Liver (tissue), 8 donors: ENCODE measurements at regions not wholly inside any gene's neighbourhood (a gene's known extent, or its start where the extent isn't known, plus 50 kb on each side); places are given as distances from the start of the nearest gene placed in this dataset.

Experiments used
- DNase-seq: peaks from one replicate; pipeline ENCODE4 v3.0.0-alpha.2; 2017; ENCODE audit warnings: low spot score
- H3K27ac ChIP-seq, 2 donors: one replicate each; pipeline ENCODE4 v1.7.0; 2013; ENCODE audit warnings: inconsistent platforms in 2 of 2, low read length in 2 of 2, control low read depth in 1 of 2, low read depth in 1 of 2, mild to moderate bottlenecking in 1 of 2
- H3K27me3 ChIP-seq, 4 donors: one replicate each; pipeline versions ENCODE4 v1.6.1 to v1.7.0; 2013; ENCODE audit warnings: low read length in 3 of 4, inconsistent platforms in 1 of 4, mild to moderate bottlenecking in 1 of 4, moderate library complexity in 1 of 4; ENCODE audit not compliant: control insufficient read depth in 4 of 4, insufficient read depth in 4 of 4
- H3K36me3 ChIP-seq, 4 donors: one replicate each; pipeline versions ENCODE4 v1.6.1 to v1.7.0; 2013; ENCODE audit warnings: low read length in 3 of 4, mild to moderate bottlenecking in 3 of 4, low read depth in 1 of 4, moderate library complexity in 1 of 4; ENCODE audit not compliant: control insufficient read depth in 4 of 4, insufficient read depth in 3 of 4
- H3K4me1 ChIP-seq, 4 donors: one replicate each; pipeline versions ENCODE4 v1.6.1 to v1.7.0; 2013; ENCODE audit warnings: low read length in 3 of 4, mild to moderate bottlenecking in 3 of 4, moderate library complexity in 1 of 4; ENCODE audit not compliant: control insufficient read depth in 4 of 4, insufficient read depth in 4 of 4
- H3K4me3 ChIP-seq, 3 donors: one replicate each; pipeline versions ENCODE4 v1.6.1 to v1.7.0; 2013; ENCODE audit warnings: low read length in 3 of 3, control low read depth in 1 of 3, low read depth in 1 of 3, mild to moderate bottlenecking in 1 of 3
- H3K9ac ChIP-seq, 2 donors: one replicate each; pipeline ENCODE4 v1.7.0; 2013; ENCODE audit warnings: low read length in 2 of 2, mild to moderate bottlenecking in 2 of 2, moderate library complexity in 2 of 2, control low read depth in 1 of 2, low read depth in 1 of 2
- H3K9me3 ChIP-seq, 4 donors: one replicate each; pipeline versions ENCODE4 v1.6.1 to v1.7.0; 2013; ENCODE audit warnings: low read length in 3 of 4; ENCODE audit not compliant: control insufficient read depth in 4 of 4
- EGR1 ChIP-seq, 2 donors: IDR thresholded peaks; 2 replicates each; pipeline ENCODE4 v1.6.1; 2016 to 2018; ENCODE audit warnings: antibody characterized with exemption in 2 of 2, low read depth in 2 of 2
- FOXA1 ChIP-seq: IDR thresholded peaks from 2 replicates; pipeline ENCODE4 v1.6.1; 2016; ENCODE audit warnings: antibody characterized with exemption
- FOXA2 ChIP-seq: IDR thresholded peaks from 2 replicates; pipeline ENCODE4 v1.6.1; 2016; ENCODE audit warnings: antibody characterized with exemption
- GABPA ChIP-seq, 2 donors: IDR thresholded peaks in 1 of 2; conservative IDR thresholded peaks in 1 of 2; 2 replicates each; pipeline ENCODE4 v1.6.1; 2016; ENCODE audit warnings: antibody characterized with exemption in 2 of 2, mild to moderate bottlenecking in 1 of 2, moderate library complexity in 1 of 2
- HNF4A ChIP-seq, 2 donors: conservative IDR thresholded peaks; 2 replicates each; pipeline ENCODE4 v1.6.1; 2016; ENCODE audit warnings: antibody characterized with exemption in 2 of 2, mild to moderate bottlenecking in 2 of 2
- JUND ChIP-seq, 2 donors: IDR thresholded peaks; 2 replicates each; pipeline ENCODE4 v1.6.1; 2016; ENCODE audit warnings: antibody characterized with exemption in 2 of 2
- NR2F2 ChIP-seq: IDR thresholded peaks from 2 replicates; pipeline ENCODE4 v1.6.1; 2016; ENCODE audit warnings: antibody characterized with exemption
- RAD21 ChIP-seq, 2 donors: IDR thresholded peaks; 2 replicates each; pipeline ENCODE4 v1.6.1; 2016; ENCODE audit warnings: antibody characterized with exemption in 2 of 2, mild to moderate bottlenecking in 2 of 2
- RXRA ChIP-seq, 2 donors: IDR thresholded peaks; 2 replicates each; pipeline ENCODE4 v1.6.1; 2017 to 2018; ENCODE audit warnings: antibody characterized with exemption in 2 of 2, mild to moderate bottlenecking in 1 of 2
- SP1 ChIP-seq: IDR thresholded peaks from 2 replicates; pipeline ENCODE4 v1.6.1; 2018; ENCODE audit warnings: antibody characterized with exemption, mild to moderate bottlenecking
- TAF1 ChIP-seq: conservative IDR thresholded peaks from 2 replicates; pipeline ENCODE4 v1.6.1; 2016; ENCODE audit warnings: antibody characterized with exemption, mild to moderate bottlenecking
- WGBS: extraction: QIAGEN DNeasy Blood & Tissue Kit; methylation state at CpG from one replicate; pipeline ENCODE4 v1.1.7; 2013; 5-methylcytosine and 5-hydroxymethylcytosine counted together
- TF ChIP-seq, protein P1 (sequence below): IDR thresholded peaks from 2 replicates; pipeline ENCODE4 v1.6.1; 2016; ENCODE audit warnings: antibody characterized with exemption
- TF ChIP-seq, protein P2 (sequence below): IDR thresholded peaks from 2 replicates; pipeline ENCODE4 v1.6.1; 2016; ENCODE audit warnings: antibody characterized with exemption
- TF ChIP-seq, protein P3 (sequence below): IDR thresholded peaks from 2 replicates; pipeline ENCODE4 v1.6.1; 2016; ENCODE audit warnings: antibody characterized with exemption, mild to moderate bottlenecking
- TF ChIP-seq, protein P4 (sequence below): IDR thresholded peaks from 2 replicates; pipeline ENCODE4 v1.6.1; 2016; ENCODE audit warnings: antibody characterized with exemption
- TF ChIP-seq, protein P5 (sequence below): fragments of 150-350 bp; IDR thresholded peaks from 2 replicates; pipeline ENCODE4 v1.5.1; 2017; ENCODE audit warnings: improper control_type of control experiment, low read depth, low read length; ENCODE audit not compliant: missing input control
- donor health status: healthy.
- donor health status: healthy.
- donor health status: healthy.
- donor health status: healthy.
- donor health status: healthy.

DNA sequence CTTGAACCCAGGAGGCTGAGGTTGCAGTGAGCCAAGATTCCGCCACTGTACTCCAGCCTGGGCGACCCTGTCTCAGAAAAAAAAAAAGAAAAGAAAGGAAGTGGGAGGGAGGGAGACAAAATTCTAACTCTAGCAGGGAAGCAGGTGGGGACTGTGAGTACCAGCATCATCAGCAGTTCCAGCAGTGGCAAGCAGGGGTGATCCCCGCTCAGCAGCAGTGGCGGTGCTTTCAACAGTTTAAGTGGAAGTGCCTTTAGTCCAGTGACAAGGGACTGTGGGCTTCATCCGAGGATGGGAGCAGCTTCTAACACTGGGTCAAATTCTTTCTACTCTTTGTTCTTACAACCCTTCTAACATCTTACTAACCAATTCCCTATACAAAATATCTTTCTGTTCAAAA is 858.1 kb upstream of the ADAMTS5 start:
- H3K36me3 ChIP-seq = no peaks in the 10 kb centered on the region
- no peak for DNase-seq
- no peaks in the 10 kb centered on the region for H3K4me1 ChIP-seq
- no peak overlapping the region for H3K4me3 ChIP-seq
- 80% methylated on average over 5 of the region's 5 CpGs for WGBS
- peaks cover 0 to 2% (median 0%) of the 10 kb centered on the region in 4 donors for H3K27me3 ChIP-seq
- TF ChIP-seq, protein P1, sequence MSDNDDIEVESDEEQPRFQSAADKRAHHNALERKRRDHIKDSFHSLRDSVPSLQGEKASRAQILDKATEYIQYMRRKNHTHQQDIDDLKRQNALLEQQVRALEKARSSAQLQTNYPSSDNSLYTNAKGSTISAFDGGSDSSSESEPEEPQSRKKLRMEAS = no peak
- TF ChIP-seq JUND (IDR thresholded peaks at IDR 0.05) (no peak), FOXA1 (no peak), RXRA (IDR thresholded peaks at IDR 0.05) (no peak), SP1 (no peak), GABPA (IDR thresholded peaks at IDR 0.05 in 1 of 2, conservative IDR thresholded peaks at IDR 0.05 in 1 of 2) (no peak), EGR1 (IDR thresholded peaks at IDR 0.05; ENCODE audit: low read depth in 2 of 2) (no peak), NR2F2 (no peak), RAD21 (IDR thresholded peaks at IDR 0.05) (no peak), FOXA2 (no peak)
- TF ChIP-seq, protein P2, sequence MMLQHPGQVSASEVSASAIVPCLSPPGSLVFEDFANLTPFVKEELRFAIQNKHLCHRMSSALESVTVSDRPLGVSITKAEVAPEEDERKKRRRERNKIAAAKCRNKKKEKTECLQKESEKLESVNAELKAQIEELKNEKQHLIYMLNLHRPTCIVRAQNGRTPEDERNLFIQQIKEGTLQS = no peak
- TF ChIP-seq, protein P3, sequence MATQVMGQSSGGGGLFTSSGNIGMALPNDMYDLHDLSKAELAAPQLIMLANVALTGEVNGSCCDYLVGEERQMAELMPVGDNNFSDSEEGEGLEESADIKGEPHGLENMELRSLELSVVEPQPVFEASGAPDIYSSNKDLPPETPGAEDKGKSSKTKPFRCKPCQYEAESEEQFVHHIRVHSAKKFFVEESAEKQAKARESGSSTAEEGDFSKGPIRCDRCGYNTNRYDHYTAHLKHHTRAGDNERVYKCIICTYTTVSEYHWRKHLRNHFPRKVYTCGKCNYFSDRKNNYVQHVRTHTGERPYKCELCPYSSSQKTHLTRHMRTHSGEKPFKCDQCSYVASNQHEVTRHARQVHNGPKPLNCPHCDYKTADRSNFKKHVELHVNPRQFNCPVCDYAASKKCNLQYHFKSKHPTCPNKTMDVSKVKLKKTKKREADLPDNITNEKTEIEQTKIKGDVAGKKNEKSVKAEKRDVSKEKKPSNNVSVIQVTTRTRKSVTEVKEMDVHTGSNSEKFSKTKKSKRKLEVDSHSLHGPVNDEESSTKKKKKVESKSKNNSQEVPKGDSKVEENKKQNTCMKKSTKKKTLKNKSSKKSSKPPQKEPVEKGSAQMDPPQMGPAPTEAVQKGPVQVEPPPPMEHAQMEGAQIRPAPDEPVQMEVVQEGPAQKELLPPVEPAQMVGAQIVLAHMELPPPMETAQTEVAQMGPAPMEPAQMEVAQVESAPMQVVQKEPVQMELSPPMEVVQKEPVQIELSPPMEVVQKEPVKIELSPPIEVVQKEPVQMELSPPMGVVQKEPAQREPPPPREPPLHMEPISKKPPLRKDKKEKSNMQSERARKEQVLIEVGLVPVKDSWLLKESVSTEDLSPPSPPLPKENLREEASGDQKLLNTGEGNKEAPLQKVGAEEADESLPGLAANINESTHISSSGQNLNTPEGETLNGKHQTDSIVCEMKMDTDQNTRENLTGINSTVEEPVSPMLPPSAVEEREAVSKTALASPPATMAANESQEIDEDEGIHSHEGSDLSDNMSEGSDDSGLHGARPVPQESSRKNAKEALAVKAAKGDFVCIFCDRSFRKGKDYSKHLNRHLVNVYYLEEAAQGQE = no peak
- TF ChIP-seq, protein P4, sequence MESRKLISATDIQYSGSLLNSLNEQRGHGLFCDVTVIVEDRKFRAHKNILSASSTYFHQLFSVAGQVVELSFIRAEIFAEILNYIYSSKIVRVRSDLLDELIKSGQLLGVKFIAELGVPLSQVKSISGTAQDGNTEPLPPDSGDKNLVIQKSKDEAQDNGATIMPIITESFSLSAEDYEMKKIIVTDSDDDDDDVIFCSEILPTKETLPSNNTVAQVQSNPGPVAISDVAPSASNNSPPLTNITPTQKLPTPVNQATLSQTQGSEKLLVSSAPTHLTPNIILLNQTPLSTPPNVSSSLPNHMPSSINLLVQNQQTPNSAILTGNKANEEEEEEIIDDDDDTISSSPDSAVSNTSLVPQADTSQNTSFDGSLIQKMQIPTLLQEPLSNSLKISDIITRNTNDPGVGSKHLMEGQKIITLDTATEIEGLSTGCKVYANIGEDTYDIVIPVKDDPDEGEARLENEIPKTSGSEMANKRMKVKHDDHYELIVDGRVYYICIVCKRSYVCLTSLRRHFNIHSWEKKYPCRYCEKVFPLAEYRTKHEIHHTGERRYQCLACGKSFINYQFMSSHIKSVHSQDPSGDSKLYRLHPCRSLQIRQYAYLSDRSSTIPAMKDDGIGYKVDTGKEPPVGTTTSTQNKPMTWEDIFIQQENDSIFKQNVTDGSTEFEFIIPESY = no peak
- TF ChIP-seq, protein P5, sequence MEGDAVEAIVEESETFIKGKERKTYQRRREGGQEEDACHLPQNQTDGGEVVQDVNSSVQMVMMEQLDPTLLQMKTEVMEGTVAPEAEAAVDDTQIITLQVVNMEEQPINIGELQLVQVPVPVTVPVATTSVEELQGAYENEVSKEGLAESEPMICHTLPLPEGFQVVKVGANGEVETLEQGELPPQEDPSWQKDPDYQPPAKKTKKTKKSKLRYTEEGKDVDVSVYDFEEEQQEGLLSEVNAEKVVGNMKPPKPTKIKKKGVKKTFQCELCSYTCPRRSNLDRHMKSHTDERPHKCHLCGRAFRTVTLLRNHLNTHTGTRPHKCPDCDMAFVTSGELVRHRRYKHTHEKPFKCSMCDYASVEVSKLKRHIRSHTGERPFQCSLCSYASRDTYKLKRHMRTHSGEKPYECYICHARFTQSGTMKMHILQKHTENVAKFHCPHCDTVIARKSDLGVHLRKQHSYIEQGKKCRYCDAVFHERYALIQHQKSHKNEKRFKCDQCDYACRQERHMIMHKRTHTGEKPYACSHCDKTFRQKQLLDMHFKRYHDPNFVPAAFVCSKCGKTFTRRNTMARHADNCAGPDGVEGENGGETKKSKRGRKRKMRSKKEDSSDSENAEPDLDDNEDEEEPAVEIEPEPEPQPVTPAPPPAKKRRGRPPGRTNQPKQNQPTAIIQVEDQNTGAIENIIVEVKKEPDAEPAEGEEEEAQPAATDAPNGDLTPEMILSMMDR = no peak
- H3K27ac ChIP-seq = no peak overlapping the region
- no peak overlapping the region for H3K9ac ChIP-seq
- H3K9me3 ChIP-seq = no peaks in the 10 kb centered on the region

DNA sequence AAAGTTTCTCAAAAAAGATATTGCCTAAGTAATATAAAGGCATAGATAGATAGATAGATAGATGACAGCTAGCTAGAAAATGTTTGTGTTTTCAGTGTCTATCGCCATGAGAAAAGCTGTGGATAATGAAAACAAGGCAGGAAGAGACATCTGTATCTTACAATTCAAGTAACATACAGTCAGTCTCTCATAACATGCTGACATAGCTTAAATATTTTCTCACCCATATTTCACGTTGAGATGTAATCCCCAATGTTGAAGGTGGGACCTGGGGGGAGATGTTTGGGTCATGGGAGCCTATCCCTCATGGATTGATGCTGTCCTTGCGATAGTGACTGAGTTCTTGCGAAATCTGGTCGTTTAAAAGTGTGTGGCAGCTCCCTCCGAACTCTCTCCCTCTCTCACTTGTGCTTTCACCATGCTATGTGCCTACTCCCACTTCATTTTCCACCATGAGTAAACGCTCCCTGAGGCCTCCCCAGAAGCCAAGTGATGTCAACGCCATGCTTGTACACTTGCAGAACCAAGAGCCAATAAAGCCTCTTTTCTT is 856.8 kb upstream of the ADAMTS5 start:
- H3K9me3 ChIP-seq = no peaks in the 10 kb centered on the region
- TF ChIP-seq GABPA (IDR thresholded peaks at IDR 0.05 in 1 of 2, conservative IDR thresholded peaks at IDR 0.05 in 1 of 2) = no peak
- TF ChIP-seq RXRA (IDR thresholded peaks at IDR 0.05) = no peak
- TF ChIP-seq, protein P1 = no peak
- TF ChIP-seq JUND (IDR thresholded peaks at IDR 0.05) = no peak
- no peak for TF ChIP-seq RAD21 (IDR thresholded peaks at IDR 0.05)
- TF ChIP-seq SP1 = no peak
- no peak for TF ChIP-seq NR2F2
- TF ChIP-seq HNF4A (conservative IDR thresholded peaks at IDR 0.05) = no peak
- no peak for TF ChIP-seq FOXA2
- no peak for TF ChIP-seq FOXA1
- TF ChIP-seq, protein P2 = no peak
- TF ChIP-seq TAF1 = no peak
- TF ChIP-seq, protein P4 = no peak

More for the DNA sequence above, 856.8 kb upstream of the ADAMTS5 start:
- 68% methylated on average over 8 of the region's 8 CpGs for WGBS
- Histone ChIP-seq H3K36me3 (no peaks in the 10 kb centered on the region), H3K4me3 (no peak overlapping the region), H3K4me1 (no peaks in the 10 kb centered on the region), H3K9ac (no peak overlapping the region), H3K27me3 (peaks cover 0 to 2% (median 0%) of the 10 kb centered on the region in 4 donors), H3K27ac (no peak overlapping the region)
- no peak for DNase-seq
